ENCODE measurements at regions not wholly inside any gene's neighbourhood (a gene's known extent, or its start where the extent isn't known, plus 50 kb on each side); places are given as distances from the start of the nearest gene placed in this dataset.

GRCh38 chr5:103891151-103891550, 328.6 kb upstream of the NUDT12 start:
- Histone ChIP-seq H3K36me3 (ENCODE audit: insufficient read depth, low read length) (no peaks in the 10 kb centered on the region), H3K27me3 (ENCODE audit: insufficient read depth, low read length, poor library complexity, severe bottlenecking) (no peaks in the 10 kb centered on the region), H3K27ac (ENCODE audit: low read depth, low read length) (no peak overlapping the region), H3K9me3 (ENCODE audit: low read length) (no peaks in the 10 kb centered on the region), H3K4me1 (ENCODE audit: insufficient read depth, low read length) (no peaks in the 10 kb centered on the region), H3K4me3 (ENCODE audit: low read length) (no peak overlapping the region)
- no peak for DNase-seq
- CTCF ChIA-PET, result no interaction called here
- Mint-ChIP-seq H3K36me3 (no peaks in the 10 kb centered on the region), H3K27me3 (no peaks in the 10 kb centered on the region), H3K4me1 (no peaks in the 10 kb centered on the region), H3K27ac (no peak overlapping the region), H3K4me3 (no peak overlapping the region), H3K9me3 (peaks cover 0 to 4% (median 2%) of the 10 kb centered on the region in 5 donors)
- POLR2A ChIA-PET, result no interaction called here

- no peaks in the 10 kb centered on the region for H3K4me1 Mint-ChIP-seq
- no peaks in the 10 kb centered on the region for H3K27me3 ChIP-seq (ENCODE audit: insufficient read depth, low read length, poor library complexity, severe bottlenecking)
- H3K9me3 Mint-ChIP-seq, result peaks cover 0 to 4% (median 0%) of the 10 kb centered on the region in 5 donors
- CTCF ChIA-PET, result no interaction called here
- H3K27me3 Mint-ChIP-seq, result no peaks in the 10 kb centered on the region
- H3K27ac Mint-ChIP-seq, result no peak overlapping the region
- H3K4me3 Mint-ChIP-seq, result no peak overlapping the region
- no peak for DNase-seq
- H3K4me3 ChIP-seq (ENCODE audit: low read length), result no peak overlapping the region
- H3K9me3 ChIP-seq (ENCODE audit: low read length), result no peaks in the 10 kb centered on the region
- no peaks in the 10 kb centered on the region for H3K36me3 Mint-ChIP-seq
- POLR2A ChIA-PET, result no interaction called here
- no peaks in the 10 kb centered on the region for H3K36me3 ChIP-seq (ENCODE audit: insufficient read depth, low read length)
- no peaks in the 10 kb centered on the region for H3K4me1 ChIP-seq (ENCODE audit: insufficient read depth, low read length)
- no peak overlapping the region for H3K27ac ChIP-seq (ENCODE audit: low read depth, low read length)
Observed at GRCh38 chr5:103890313-103890712, 327.7 kb upstream of the NUDT12 start.

GRCh38 chr5:103889500-103890209, 327.1 kb upstream of the NUDT12 start:
- Mint-ChIP-seq H3K27me3 (no peaks in the 10 kb centered on the region), H3K4me1 (no peaks in the 10 kb centered on the region), H3K36me3 (no peaks in the 10 kb centered on the region), H3K4me3 (no peak overlapping the region), H3K9me3 (peaks cover 0 to 4% (median 0%) of the 10 kb centered on the region in 5 donors), H3K27ac (no peak overlapping the region)
- CTCF ChIA-PET, result no interaction called here
- no peaks in the 10 kb centered on the region for H3K36me3 ChIP-seq (ENCODE audit: insufficient read depth, low read length)
- POLR2A ChIA-PET, result no interaction called here
- no peaks in the 10 kb centered on the region for H3K27me3 ChIP-seq (ENCODE audit: insufficient read depth, low read length, poor library complexity, severe bottlenecking)
- H3K4me3 ChIP-seq (ENCODE audit: low read length), result no peak overlapping the region
- no peak overlapping the region for H3K27ac ChIP-seq (ENCODE audit: low read depth, low read length)
- DNase-seq, result no peak
- H3K4me1 ChIP-seq (ENCODE audit: insufficient read depth, low read length), result no peaks in the 10 kb centered on the region
- H3K9me3 ChIP-seq (ENCODE audit: low read length), result no peaks in the 10 kb centered on the region

- POLR2A ChIA-PET, result no interaction called here
- H3K27me3 ChIP-seq (ENCODE audit: insufficient read depth, low read length, poor library complexity, severe bottlenecking), result no peaks in the 10 kb centered on the region
- no peak overlapping the region for H3K4me3 ChIP-seq (ENCODE audit: low read length)
- no peaks in the 10 kb centered on the region for H3K4me1 ChIP-seq (ENCODE audit: insufficient read depth, low read length)
- H3K27ac ChIP-seq (ENCODE audit: low read depth, low read length), result no peak overlapping the region
- CTCF ChIA-PET, result interaction anchor here (1.1 kb wide), 1 partner anchor 44 kb away, joined by 3 read pairs; no protein-coding TSS in a partner anchor
- H3K4me1 Mint-ChIP-seq, result no peaks in the 10 kb centered on the region
- no peaks in the 10 kb centered on the region for H3K27me3 Mint-ChIP-seq
- no peak overlapping the region for H3K27ac Mint-ChIP-seq
- no peak overlapping the region for H3K4me3 Mint-ChIP-seq
- H3K9me3 ChIP-seq (ENCODE audit: low read length), result no peaks in the 10 kb centered on the region
- no peaks in the 10 kb centered on the region for H3K36me3 ChIP-seq (ENCODE audit: insufficient read depth, low read length)
- no peak for DNase-seq
- peaks cover 0 to 8% (median 4%) of the 10 kb centered on the region in 5 donors for H3K9me3 Mint-ChIP-seq
- no peaks in the 10 kb centered on the region for H3K36me3 Mint-ChIP-seq
Observed at GRCh38 chr5:103886826-103887225, 324.2 kb upstream of the NUDT12 start.

GRCh38 chr5:103883143-103883542, 320.6 kb upstream of the NUDT12 start:
- no peaks in the 10 kb centered on the region for H3K9me3 ChIP-seq (ENCODE audit: low read length)
- ChIA-PET CTCF (no interaction called here), POLR2A (no interaction called here)
- Mint-ChIP-seq H3K27me3 (no peaks in the 10 kb centered on the region), H3K36me3 (no peaks in the 10 kb centered on the region), H3K27ac (no peak overlapping the region), H3K4me1 (no peaks in the 10 kb centered on the region), H3K4me3 (no peak overlapping the region), H3K9me3 (peaks cover 0 to 9% (median 2%) of the 10 kb centered on the region in 5 donors)
- H3K27ac ChIP-seq (ENCODE audit: low read depth, low read length), result no peak overlapping the region
- DNase-seq, result no peak
- no peaks in the 10 kb centered on the region for H3K4me1 ChIP-seq (ENCODE audit: insufficient read depth, low read length)
- H3K27me3 ChIP-seq (ENCODE audit: insufficient read depth, low read length, poor library complexity, severe bottlenecking), result no peaks in the 10 kb centered on the region
- H3K4me3 ChIP-seq (ENCODE audit: low read length), result no peak overlapping the region
- no peaks in the 10 kb centered on the region for H3K36me3 ChIP-seq (ENCODE audit: insufficient read depth, low read length)

GRCh38 chr5:103881560-103881959, 319.0 kb upstream of the NUDT12 start:
- ChIA-PET POLR2A (no interaction called here), CTCF (no interaction called here)
- H3K27me3 ChIP-seq (ENCODE audit: insufficient read depth, low read length, poor library complexity, severe bottlenecking), result no peaks in the 10 kb centered on the region
- Mint-ChIP-seq H3K4me1 (no peaks in the 10 kb centered on the region), H3K4me3 (no peak overlapping the region), H3K27ac (no peak overlapping the region), H3K27me3 (no peaks in the 10 kb centered on the region), H3K9me3 (peaks cover 0 to 9% (median 2%) of the 10 kb centered on the region in 5 donors), H3K36me3 (no peaks in the 10 kb centered on the region)
- no peak overlapping the region for H3K27ac ChIP-seq (ENCODE audit: low read depth, low read length)
- no peak overlapping the region for H3K4me3 ChIP-seq (ENCODE audit: low read length)
- H3K4me1 ChIP-seq (ENCODE audit: insufficient read depth, low read length), result no peaks in the 10 kb centered on the region
- no peaks in the 10 kb centered on the region for H3K36me3 ChIP-seq (ENCODE audit: insufficient read depth, low read length)
- DNase-seq, result no peak
- no peaks in the 10 kb centered on the region for H3K9me3 ChIP-seq (ENCODE audit: low read length)

GRCh38 chr5:103867857-103868598, 305.4 kb upstream of the NUDT12 start:
- H3K27ac Mint-ChIP-seq, result no peak overlapping the region
- H3K9me3 ChIP-seq (ENCODE audit: low read length), result no peaks in the 10 kb centered on the region
- no peaks in the 10 kb centered on the region for H3K27me3 Mint-ChIP-seq
- no peak for DNase-seq
- no peaks in the 10 kb centered on the region for H3K27me3 ChIP-seq (ENCODE audit: insufficient read depth, low read length, poor library complexity, severe bottlenecking)
- peaks cover 0 to 15% (median 5%) of the 10 kb centered on the region in 5 donors for H3K9me3 Mint-ChIP-seq
- H3K27ac ChIP-seq (ENCODE audit: low read depth, low read length), result no peak overlapping the region
- H3K36me3 ChIP-seq (ENCODE audit: insufficient read depth, low read length), result no peaks in the 10 kb centered on the region
- POLR2A ChIA-PET, result no interaction called here
- CTCF ChIA-PET, result no interaction called here
- no peaks in the 10 kb centered on the region for H3K4me1 Mint-ChIP-seq
- H3K4me3 ChIP-seq (ENCODE audit: low read length), result no peak overlapping the region
- peaks cover 0 to 3% (median 0%) of the 10 kb centered on the region in 3 donors for H3K36me3 Mint-ChIP-seq
- no peak overlapping the region for H3K4me3 Mint-ChIP-seq
- no peaks in the 10 kb centered on the region for H3K4me1 ChIP-seq (ENCODE audit: insufficient read depth, low read length)

GRCh38 chr5:103866169-103866568, 303.6 kb upstream of the NUDT12 start:
- no peaks in the 10 kb centered on the region for H3K27me3 Mint-ChIP-seq
- H3K36me3 Mint-ChIP-seq, result peaks cover 0 to 3% (median 0%) of the 10 kb centered on the region in 3 donors
- Histone ChIP-seq H3K27ac (ENCODE audit: low read depth, low read length) (no peak overlapping the region), H3K27me3 (ENCODE audit: insufficient read depth, low read length, poor library complexity, severe bottlenecking) (no peaks in the 10 kb centered on the region), H3K4me1 (ENCODE audit: insufficient read depth, low read length) (no peaks in the 10 kb centered on the region), H3K4me3 (ENCODE audit: low read length) (no peak overlapping the region), H3K36me3 (ENCODE audit: insufficient read depth, low read length) (no peaks in the 10 kb centered on the region), H3K9me3 (ENCODE audit: low read length) (no peaks in the 10 kb centered on the region)
- CTCF ChIA-PET, result no interaction called here
- no peak overlapping the region for H3K4me3 Mint-ChIP-seq
- H3K9me3 Mint-ChIP-seq, result peaks cover 0 to 15% (median 8%) of the 10 kb centered on the region in 5 donors
- no peak overlapping the region for H3K27ac Mint-ChIP-seq
- POLR2A ChIA-PET, result no interaction called here
- H3K4me1 Mint-ChIP-seq, result no peaks in the 10 kb centered on the region
- DNase-seq, result no peak

Data from CD8-positive, alpha-beta memory T cell (primary cell).